ENCODE measurements at regions not wholly inside any gene's neighbourhood (a gene's known extent, or its start where the extent isn't known, plus 50 kb on each side); places are given as distances from the start of the nearest gene placed in this dataset.

GRCh38 chr13:62210951-62211350 lies 795.3 kb upstream of the PCDH20 start:
- TF ChIP-seq HNF4A (conservative IDR thresholded peaks at IDR 0.05) (no peak), CTCF (IDR thresholded peaks at IDR 0.05; ENCODE audit: low read depth, low read length, missing input control) (no peak), MAX (IDR thresholded peaks at IDR 0.05) (no peak), EGR1 (IDR thresholded peaks at IDR 0.05; ENCODE audit: low read depth in 2 of 2) (no peak), TAF1 (conservative IDR thresholded peaks at IDR 0.05) (no peak), YY1 (IDR thresholded peaks at IDR 0.05) (no peak), REST (IDR thresholded peaks at IDR 0.05) (no peak), SP1 (IDR thresholded peaks at IDR 0.05) (no peak), HNF4G (IDR thresholded peaks at IDR 0.05) (no peak), ZBTB33 (IDR thresholded peaks at IDR 0.05) (no peak), RAD21 (IDR thresholded peaks at IDR 0.05) (no peak), GABPA (IDR thresholded peaks at IDR 0.05 in 1 of 2, conservative IDR thresholded peaks at IDR 0.05 in 1 of 2) (no peak)

All from liver (tissue), 3 donors.